ENCODE measurements at regions not wholly inside any gene's neighbourhood (a gene's known extent, or its start where the extent isn't known, plus 50 kb on each side); places are given as distances from the start of the nearest gene placed in this dataset.

GRCh38 chr3:78483090-78483489, 1284.7 kb downstream of the ROBO1 start:
- TF ChIP-seq CTCF (IDR thresholded peaks at IDR 0.05), result no peak
- TF ChIP-seq POLR2A (IDR thresholded peaks at IDR 0.05), result no peak

Measured in Peyer's patch (tissue), 4 donors.